ENCODE measurements at regions not wholly inside any gene's neighbourhood (a gene's known extent, or its start where the extent isn't known, plus 50 kb on each side); places are given as distances from the start of the nearest gene placed in this dataset.
"Not testable (repeated sequence)": the region's sequence is repeated elsewhere in the genome, so short reads cannot be mapped to it uniquely, and the experiment has no call there.

DNA sequence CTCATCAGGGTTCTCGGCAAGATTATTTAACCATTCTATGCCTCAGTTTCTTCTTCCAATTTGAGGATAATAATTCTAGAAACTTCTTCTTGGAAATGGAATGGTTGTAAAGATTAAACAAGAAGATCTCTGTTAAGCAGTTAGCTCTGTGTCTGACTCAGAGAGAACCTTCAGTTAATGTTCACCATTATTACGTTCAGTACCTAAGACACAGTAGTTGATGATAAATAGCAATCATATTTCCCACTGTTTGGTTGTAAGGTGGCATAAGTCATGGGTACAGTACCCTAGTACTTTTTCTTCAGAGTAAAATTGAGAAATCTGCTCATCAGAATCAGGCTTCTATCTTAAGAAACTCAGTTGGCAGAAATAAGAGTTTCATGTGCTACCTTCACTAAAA is 366.5 kb upstream of the BOD1L1 start:
- no peak overlapping the region for H3K4me3 ChIP-seq (ENCODE audit: low read depth, low read length)
- TF ChIP-seq, protein P1, sequence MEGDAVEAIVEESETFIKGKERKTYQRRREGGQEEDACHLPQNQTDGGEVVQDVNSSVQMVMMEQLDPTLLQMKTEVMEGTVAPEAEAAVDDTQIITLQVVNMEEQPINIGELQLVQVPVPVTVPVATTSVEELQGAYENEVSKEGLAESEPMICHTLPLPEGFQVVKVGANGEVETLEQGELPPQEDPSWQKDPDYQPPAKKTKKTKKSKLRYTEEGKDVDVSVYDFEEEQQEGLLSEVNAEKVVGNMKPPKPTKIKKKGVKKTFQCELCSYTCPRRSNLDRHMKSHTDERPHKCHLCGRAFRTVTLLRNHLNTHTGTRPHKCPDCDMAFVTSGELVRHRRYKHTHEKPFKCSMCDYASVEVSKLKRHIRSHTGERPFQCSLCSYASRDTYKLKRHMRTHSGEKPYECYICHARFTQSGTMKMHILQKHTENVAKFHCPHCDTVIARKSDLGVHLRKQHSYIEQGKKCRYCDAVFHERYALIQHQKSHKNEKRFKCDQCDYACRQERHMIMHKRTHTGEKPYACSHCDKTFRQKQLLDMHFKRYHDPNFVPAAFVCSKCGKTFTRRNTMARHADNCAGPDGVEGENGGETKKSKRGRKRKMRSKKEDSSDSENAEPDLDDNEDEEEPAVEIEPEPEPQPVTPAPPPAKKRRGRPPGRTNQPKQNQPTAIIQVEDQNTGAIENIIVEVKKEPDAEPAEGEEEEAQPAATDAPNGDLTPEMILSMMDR (IDR thresholded peaks at IDR 0.05; ENCODE audit: borderline replicate concordance, insufficient read depth, low read depth, low read length), result no peak

DNA sequence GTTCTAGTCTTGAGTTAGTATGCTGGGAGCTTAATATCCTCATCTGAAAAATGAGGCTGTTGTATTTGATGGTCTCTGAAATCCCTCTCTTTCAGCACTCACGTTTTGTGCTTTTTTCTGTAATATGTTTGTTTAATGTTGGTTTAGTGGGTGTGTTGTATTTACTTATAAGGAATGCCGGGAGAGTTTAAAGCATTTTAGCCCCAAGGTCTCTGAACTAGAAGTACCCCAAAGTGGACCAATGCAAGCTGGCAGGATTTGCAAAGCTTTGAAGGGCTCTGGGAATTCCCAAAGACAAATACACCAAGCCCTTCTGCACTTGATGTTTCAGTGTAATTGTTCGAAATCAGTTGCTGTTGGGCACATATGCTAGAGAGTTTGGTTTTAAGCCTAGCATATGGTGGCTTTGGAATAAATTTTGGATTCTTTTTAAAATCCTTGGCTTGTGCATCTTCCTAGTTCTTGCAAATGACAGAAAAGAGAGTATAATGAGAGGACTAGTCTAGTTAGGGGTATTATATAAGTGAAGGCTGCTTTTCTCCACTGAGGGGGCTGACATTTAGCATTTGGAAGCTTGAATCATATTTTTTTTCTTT is 371.4 kb upstream of the BOD1L1 start:
- no peak overlapping the region for H3K4me3 ChIP-seq (ENCODE audit: low read depth, low read length)
- TF ChIP-seq, protein P1 (IDR thresholded peaks at IDR 0.05; ENCODE audit: borderline replicate concordance, insufficient read depth, low read depth, low read length), result no peak

DNA sequence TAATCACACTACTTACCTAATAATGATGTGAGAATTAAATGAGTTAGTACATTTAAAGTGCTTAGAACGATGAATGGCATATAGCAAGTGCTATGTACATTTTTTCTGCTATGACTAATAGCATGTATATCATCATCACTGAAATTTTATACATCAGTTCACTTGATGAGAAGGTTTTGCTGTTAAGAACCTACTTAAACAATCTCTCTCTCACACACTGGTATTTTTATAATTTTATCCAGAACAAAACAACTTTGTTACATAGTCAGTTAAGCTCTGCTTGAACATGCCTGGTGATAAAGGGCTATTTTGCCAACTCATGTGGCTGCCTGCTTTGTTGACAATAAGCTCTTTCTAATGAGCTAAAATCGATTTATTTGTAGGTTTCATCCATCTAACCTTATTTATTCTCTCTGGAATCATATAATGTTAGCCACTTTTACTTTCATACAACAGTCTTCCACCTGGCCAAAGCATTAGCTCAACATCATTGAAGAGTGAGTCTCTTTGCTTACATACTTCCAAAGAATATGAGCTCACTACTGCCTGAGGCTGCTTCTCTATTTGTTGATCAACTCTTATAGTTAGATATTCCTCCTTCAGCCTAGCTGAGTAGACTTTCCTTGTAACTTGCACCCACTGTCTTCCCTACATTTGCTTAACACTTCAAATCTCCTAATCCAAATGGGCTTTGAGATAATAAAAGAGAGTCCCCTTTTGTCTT is 372.7 kb upstream of the BOD1L1 start:
- TF ChIP-seq, protein P1 (IDR thresholded peaks at IDR 0.05; ENCODE audit: borderline replicate concordance, insufficient read depth, low read depth, low read length), result no peak
- H3K4me3 ChIP-seq (ENCODE audit: low read depth, low read length), result no peak overlapping the region

DNA sequence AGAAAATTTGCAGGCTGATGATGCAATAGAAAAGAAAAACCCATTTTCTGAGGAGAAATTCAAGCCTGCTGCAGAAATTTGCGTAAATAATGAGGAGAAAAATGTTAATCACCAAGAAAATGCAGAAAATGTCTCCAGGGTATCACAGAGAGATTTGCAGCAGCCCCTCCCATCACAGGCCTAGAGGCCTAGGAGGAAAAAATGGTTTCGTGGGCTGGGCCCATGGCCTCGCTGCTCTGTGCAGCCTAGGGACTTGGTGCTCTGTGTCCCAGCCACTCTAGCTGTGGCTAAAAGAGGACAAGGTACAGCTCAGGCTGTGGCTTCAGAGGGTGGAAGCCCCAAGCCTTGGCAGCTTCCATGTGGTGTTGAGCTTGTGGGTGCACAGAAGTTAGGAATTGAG is 374.8 kb upstream of the BOD1L1 start:
- not testable (repeated sequence) for H3K4me3 ChIP-seq (ENCODE audit: low read depth, low read length)

DNA sequence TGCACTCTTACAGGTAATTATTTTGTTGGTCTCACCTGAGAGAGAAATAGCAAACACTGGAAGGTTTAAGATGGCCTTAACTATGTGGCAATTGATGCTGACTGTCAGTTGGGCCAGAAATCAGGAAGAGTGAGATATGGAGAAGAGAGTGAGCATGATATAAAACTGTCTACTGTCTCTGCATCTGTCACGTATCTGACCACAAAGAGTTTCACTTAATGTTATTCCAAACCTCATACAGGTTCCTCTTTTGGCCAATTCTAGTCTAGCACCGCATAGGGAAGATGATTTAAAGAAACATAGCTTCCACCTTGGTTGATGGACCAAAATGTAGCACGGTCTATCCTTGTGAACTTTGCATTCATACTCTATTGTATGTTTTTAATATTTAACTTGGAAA is 381.0 kb upstream of the BOD1L1 start:
- H3K4me3 ChIP-seq (ENCODE audit: low read depth, low read length), result no peak overlapping the region
- TF ChIP-seq, protein P1 (IDR thresholded peaks at IDR 0.05; ENCODE audit: borderline replicate concordance, insufficient read depth, low read depth, low read length), result no peak

GRCh38 chr4:14018191-14018853 is 390.8 kb upstream of the BOD1L1 start:
- H3K4me3 ChIP-seq (ENCODE audit: low read depth, low read length), result no peak overlapping the region
- TF ChIP-seq, protein P1 (IDR thresholded peaks at IDR 0.05; ENCODE audit: borderline replicate concordance, insufficient read depth, low read depth, low read length), result no peak

DNA sequence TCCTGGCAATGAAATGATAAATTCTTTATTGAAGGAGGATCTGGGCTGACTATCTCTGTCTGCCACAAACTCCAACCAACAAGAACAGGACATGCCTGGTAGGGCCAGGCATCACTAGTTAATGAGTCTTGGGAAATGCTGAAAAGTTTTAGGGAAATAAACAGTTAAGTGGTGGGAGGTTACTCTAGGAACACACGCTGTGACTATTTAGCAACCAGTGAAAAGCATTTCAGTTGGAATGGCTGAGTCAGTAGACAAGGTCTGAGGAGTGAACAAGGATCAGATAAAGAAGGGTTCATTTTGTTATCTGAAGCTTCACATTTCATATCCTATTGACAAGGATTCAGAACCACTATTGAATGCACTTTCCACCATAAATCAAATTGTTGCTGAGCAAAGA is 394.9 kb upstream of the BOD1L1 start:
- TF ChIP-seq, protein P1 (IDR thresholded peaks at IDR 0.05; ENCODE audit: borderline replicate concordance, insufficient read depth, low read depth, low read length), result no peak

More for the DNA sequence above, 394.9 kb upstream of the BOD1L1 start:
- H3K4me3 ChIP-seq (ENCODE audit: low read depth, low read length), result no peak overlapping the region

Measured in GM12875 (cell line).